Testis (tissue), 2 donors: ENCODE measurements at regions not wholly inside any gene's neighbourhood (a gene's known extent, or its start where the extent isn't known, plus 50 kb on each side); places are given as distances from the start of the nearest gene placed in this dataset.

Experiments used
- POLR2A ChIP-seq: fragments of 450-650 bp; IDR thresholded peaks from one replicate; pipeline ENCODE4 v1.6.1; 2017; ENCODE audit warnings: antibody characterized with exemption, mild to moderate bottlenecking, moderate library complexity
- TF ChIP-seq, protein P1 (sequence below), 3 experiments: fragments of 450-650 bp in 2 of 3; fragments of 200-600 bp in 1 of 3; sonication (generic) in 1 of 3; IDR thresholded peaks; one replicate each; pipeline ENCODE4 v1.5.1; 2016 to 2019; ENCODE audit warnings: antibody characterized with exemption in 3 of 3, mild to moderate bottlenecking in 2 of 3, moderate library complexity in 1 of 3

- TF ChIP-seq POLR2A = no peak
- TF ChIP-seq, protein P1, sequence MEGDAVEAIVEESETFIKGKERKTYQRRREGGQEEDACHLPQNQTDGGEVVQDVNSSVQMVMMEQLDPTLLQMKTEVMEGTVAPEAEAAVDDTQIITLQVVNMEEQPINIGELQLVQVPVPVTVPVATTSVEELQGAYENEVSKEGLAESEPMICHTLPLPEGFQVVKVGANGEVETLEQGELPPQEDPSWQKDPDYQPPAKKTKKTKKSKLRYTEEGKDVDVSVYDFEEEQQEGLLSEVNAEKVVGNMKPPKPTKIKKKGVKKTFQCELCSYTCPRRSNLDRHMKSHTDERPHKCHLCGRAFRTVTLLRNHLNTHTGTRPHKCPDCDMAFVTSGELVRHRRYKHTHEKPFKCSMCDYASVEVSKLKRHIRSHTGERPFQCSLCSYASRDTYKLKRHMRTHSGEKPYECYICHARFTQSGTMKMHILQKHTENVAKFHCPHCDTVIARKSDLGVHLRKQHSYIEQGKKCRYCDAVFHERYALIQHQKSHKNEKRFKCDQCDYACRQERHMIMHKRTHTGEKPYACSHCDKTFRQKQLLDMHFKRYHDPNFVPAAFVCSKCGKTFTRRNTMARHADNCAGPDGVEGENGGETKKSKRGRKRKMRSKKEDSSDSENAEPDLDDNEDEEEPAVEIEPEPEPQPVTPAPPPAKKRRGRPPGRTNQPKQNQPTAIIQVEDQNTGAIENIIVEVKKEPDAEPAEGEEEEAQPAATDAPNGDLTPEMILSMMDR (IDR thresholded peaks at IDR 0.05) = no peak
Measured at GRCh38 chr12:97647142-97647541, 184.5 kb downstream of the RMST start.
